Panc1 (cell line): ENCODE measurements at regions not wholly inside any gene's neighbourhood (a gene's known extent, or its start where the extent isn't known, plus 50 kb on each side); places are given as distances from the start of the nearest gene placed in this dataset.

ENCODE experiments used
- CTCF ChIP-seq: fragments of 450-650 bp; IDR thresholded peaks from 2 replicates; pipeline ENCODE4 v1.5.1; 2017; ENCODE audit warnings: mild to moderate bottlenecking
- POLR2AphosphoS5 ChIP-seq: IDR thresholded peaks from 2 replicates; pipeline ENCODE4 v1.6.1; 2012; ENCODE audit warnings: mild to moderate bottlenecking, low read depth, low read length, moderate library complexity

- no peak for TF ChIP-seq POLR2AphosphoS5
- no peak for TF ChIP-seq CTCF
Measured at GRCh38 chr4:182174979-182175378, 68.2 kb upstream of the TENM3 start.
